ENCODE measurements at regions not wholly inside any gene's neighbourhood (a gene's known extent, or its start where the extent isn't known, plus 50 kb on each side); places are given as distances from the start of the nearest gene placed in this dataset.
"Not testable (repeated sequence)": the region's sequence is repeated elsewhere in the genome, so short reads cannot be mapped to it uniquely, and the experiment has no call there.

- no peak overlapping the region for H3K4me3 ChIP-seq (ENCODE audit: low read depth, poor library complexity, severe bottlenecking)
- TF ChIP-seq POLR2A (IDR thresholded peaks at IDR 0.05) (no peak), CTCF (IDR thresholded peaks at IDR 0.05) (no peak)
- 87 to 88% methylated on average over 9 of the region's 9 CpGs for WGBS, 2 donors
- peak in 1 of 2 donors; percentile 36 for DNase-seq (ENCODE audit: low spot score in 2 of 2)
- intact Hi-C loops (cut with DNase I; ENCODE audit: low total_unique reads) = no loop called here
Measured at GRCh38 chr2:109689973-109690372, 75.8 kb downstream of the SOWAHC start.

GRCh38 chr2:109690457-109690821, 76.3 kb downstream of the SOWAHC start:
- intact Hi-C loops (cut with DNase I; ENCODE audit: low total_unique reads) = no loop called here
- peak in 1 of 2 donors; percentile 76 for DNase-seq (ENCODE audit: low spot score in 2 of 2)
- no peak overlapping the region for H3K4me3 ChIP-seq (ENCODE audit: low read depth, poor library complexity, severe bottlenecking)
- WGBS, 2 donors = 34 to 41% methylated on average over 6 of the region's 6 CpGs
- TF ChIP-seq POLR2A (IDR thresholded peaks at IDR 0.05) = no peak
- TF ChIP-seq CTCF (IDR thresholded peaks at IDR 0.05) = no peak

DNA sequence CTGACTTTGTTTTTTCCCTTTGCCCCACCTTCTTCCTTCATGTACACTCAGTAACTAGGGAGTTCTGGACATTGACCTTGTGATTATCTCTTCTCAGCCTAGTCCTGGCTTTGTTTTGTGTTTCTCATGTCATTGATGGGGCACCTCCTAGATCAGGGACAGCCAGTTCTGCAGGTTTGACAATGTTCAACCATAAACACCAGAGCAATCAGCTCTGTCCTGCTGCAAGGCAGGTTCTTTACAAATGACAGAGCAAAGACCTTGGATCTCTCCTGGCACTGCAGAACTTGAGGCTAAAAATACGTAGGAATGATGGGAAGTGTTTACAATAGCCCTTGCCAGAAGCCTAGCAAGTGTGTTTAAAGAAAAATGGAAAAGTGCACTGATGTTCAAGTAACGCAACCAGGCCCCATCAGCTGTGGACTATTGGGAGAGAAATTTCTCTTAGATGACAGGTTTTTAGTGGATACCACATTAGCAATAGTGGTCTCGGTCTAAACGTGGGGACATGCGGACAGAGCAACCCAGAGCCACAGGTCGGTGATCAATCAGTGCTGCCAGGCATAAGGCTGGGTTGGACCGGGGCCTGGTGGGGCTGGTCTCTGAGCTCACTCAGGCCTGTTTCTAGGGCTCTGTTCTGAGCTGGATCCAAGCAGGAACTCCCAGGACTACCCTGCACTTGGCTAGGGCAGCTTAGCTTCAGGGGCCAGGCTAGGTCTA, 76.8 kb downstream of the SOWAHC start:
- intact Hi-C loops (cut with DNase I; ENCODE audit: low total_unique reads) = no loop called here
- H3K4me3 ChIP-seq (ENCODE audit: low read depth, poor library complexity, severe bottlenecking) = no peak overlapping the region
- peak in 1 of 2 donors; percentile 82 for DNase-seq (ENCODE audit: low spot score in 2 of 2)
- TF ChIP-seq CTCF (IDR thresholded peaks at IDR 0.05) (no peak), POLR2A (IDR thresholded peaks at IDR 0.05) (no peak)
- 22 to 27% methylated on average over 7 of the region's 7 CpGs for WGBS, 2 donors

DNA sequence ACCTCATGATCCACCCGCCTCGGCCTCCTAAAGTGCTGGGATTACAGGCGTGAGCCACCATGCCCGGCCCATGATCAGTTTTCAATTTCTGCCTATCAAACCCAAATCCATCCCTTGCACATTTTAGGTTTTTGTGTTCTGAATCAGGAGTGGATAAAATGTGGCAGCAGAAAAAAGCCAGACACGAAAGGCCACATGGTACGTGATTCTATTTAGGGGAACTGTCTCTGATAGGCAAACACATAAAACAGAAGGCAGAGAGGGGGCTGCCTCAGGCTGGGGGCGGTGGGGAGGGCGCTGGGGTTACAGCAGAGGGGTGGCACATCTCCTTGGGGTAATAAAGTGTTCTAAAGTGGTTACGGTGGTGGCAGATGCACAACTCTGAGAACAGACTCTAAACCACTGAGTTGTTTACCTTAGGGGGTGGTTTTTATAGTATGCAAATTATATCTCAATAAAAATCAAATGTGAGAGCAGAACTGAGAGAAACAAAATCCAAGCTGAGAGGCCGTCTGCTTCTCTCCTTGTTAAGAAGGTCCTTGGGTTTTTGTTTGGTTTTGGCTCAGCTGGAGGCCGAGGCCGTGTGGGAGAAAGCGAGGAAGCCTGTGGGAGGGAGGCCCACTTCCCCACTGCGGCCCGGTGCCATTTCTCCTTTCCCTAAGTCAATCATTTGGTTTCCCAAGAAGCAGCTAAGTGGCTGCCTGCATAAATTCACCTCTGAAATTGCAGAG, 78.0 kb downstream of the SOWAHC start:
- intact Hi-C loops (cut with DNase I; ENCODE audit: low total_unique reads) = no loop called here
- TF ChIP-seq CTCF (IDR thresholded peaks at IDR 0.05) (no peak), POLR2A (IDR thresholded peaks at IDR 0.05) (no peak)
- no peak for DNase-seq (ENCODE audit: low spot score in 2 of 2)
- WGBS, 2 donors = 77 to 86% methylated on average over 15 of the region's 15 CpGs
- no peak overlapping the region for H3K4me3 ChIP-seq (ENCODE audit: low read depth, poor library complexity, severe bottlenecking)

DNA sequence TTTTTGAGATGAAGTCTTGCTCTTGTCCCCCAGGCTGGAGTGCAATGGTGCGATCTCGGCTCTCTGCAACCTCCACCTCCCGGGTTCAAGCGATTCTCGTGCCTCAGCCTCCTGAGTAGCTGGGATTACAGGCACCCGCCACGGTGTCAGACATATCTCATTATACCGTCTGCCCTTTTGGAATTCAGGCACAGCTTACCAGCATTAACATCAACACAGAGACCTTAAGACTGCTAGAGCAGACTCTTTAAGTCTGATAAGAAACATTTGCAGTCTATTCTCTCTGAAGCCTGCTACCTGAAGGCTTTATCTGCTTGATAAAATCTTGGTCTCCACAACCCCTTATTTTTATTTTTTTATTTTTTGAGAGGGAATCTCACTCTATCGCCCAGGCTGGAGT, 78.7 kb downstream of the SOWAHC start:
- H3K4me3 ChIP-seq (ENCODE audit: low read depth, poor library complexity, severe bottlenecking); DNase-seq (ENCODE audit: low spot score in 2 of 2); intact Hi-C loops (cut with DNase I; ENCODE audit: low total_unique reads): not testable (repeated sequence)
- WGBS, 2 donors = 82 to 88% methylated on average over 9 of the region's 9 CpGs

DNA sequence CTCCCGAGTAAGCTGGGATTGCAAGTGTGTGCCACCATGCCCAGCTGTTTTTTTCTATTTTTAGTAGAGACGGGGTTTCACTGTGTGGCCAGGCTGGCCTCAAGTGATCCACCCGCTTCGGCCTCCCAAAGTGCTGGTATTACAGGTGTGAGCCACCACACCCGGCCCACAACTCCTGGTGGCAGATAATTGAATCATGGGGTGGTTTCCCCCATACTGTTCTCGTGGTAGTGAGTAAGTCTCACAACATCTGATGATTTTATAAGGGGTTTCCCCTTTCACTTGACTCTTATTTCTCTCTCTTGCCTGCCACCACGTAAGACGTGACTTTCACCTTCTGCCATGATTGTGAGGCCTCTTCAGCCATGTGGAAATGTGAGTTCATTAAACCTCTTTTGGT, 79.1 kb downstream of the SOWAHC start:
- DNase-seq (ENCODE audit: low spot score in 2 of 2); intact Hi-C loops (cut with DNase I; ENCODE audit: low total_unique reads); H3K4me3 ChIP-seq (ENCODE audit: low read depth, poor library complexity, severe bottlenecking): not testable (repeated sequence)
- 81 to 82% methylated on average over 8 of the region's 8 CpGs for WGBS, 2 donors

All from lower leg skin (tissue), 4 donors.